Hepatocyte (in vitro differentiated cells): ENCODE measurements at regions not wholly inside any gene's neighbourhood (a gene's known extent, or its start where the extent isn't known, plus 50 kb on each side); places are given as distances from the start of the nearest gene placed in this dataset.

Source experiments
- EZH2 ChIP-seq: fragments of 200-600 bp; sonication (generic); IDR thresholded peaks from 2 replicates; pipeline ENCODE4 v1.6.1; 2016; ENCODE audit warnings: antibody characterized with exemption, mild to moderate bottlenecking, borderline replicate concordance
- TF ChIP-seq, protein P1 (sequence below): fragments of 200-600 bp; sonication (generic); IDR thresholded peaks from 2 replicates; pipeline ENCODE4 v1.5.1; 2016; ENCODE audit warnings: antibody characterized with exemption, mild to moderate bottlenecking; ENCODE audit not compliant: poor library complexity

DNA sequence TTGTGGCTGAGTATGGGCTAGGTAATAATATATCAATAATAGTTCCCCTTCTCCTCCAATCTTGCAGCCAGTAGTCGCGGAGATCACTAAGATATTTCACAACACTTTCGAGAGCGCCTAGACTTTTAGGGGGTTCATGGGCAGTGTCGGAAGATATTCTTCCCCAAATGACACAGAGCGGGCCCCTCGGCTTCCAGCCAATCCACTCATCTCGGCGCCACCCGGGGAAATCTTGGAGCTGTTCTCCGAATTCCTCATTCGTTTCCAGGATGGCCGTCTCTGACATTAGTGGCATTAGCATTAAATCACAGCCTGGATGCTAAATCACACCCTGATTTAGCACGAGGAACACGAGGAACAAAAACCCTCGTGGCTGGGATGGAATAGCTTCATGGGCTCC lies 437.7 kb downstream of the ZNF516 start:
- TF ChIP-seq, protein P1, sequence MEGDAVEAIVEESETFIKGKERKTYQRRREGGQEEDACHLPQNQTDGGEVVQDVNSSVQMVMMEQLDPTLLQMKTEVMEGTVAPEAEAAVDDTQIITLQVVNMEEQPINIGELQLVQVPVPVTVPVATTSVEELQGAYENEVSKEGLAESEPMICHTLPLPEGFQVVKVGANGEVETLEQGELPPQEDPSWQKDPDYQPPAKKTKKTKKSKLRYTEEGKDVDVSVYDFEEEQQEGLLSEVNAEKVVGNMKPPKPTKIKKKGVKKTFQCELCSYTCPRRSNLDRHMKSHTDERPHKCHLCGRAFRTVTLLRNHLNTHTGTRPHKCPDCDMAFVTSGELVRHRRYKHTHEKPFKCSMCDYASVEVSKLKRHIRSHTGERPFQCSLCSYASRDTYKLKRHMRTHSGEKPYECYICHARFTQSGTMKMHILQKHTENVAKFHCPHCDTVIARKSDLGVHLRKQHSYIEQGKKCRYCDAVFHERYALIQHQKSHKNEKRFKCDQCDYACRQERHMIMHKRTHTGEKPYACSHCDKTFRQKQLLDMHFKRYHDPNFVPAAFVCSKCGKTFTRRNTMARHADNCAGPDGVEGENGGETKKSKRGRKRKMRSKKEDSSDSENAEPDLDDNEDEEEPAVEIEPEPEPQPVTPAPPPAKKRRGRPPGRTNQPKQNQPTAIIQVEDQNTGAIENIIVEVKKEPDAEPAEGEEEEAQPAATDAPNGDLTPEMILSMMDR, result no peak
- TF ChIP-seq EZH2, result no peak
